Astrocyte of the spinal cord (primary cell): ENCODE measurements at regions not wholly inside any gene's neighbourhood (a gene's known extent, or its start where the extent isn't known, plus 50 kb on each side); places are given as distances from the start of the nearest gene placed in this dataset.

Experiments
- DNase-seq: peaks from one replicate; pipeline ENCODE4 v3.0.0; 2011; ENCODE audit warnings: low read depth, low spot score
- H3K4me3 ChIP-seq: 2 replicates; pipeline ENCODE4 v1.5.1; 2011; ENCODE audit warnings: low read depth, mild to moderate bottlenecking, low read length, moderate library complexity
- CTCF ChIP-seq: IDR thresholded peaks from 2 replicates; pipeline ENCODE4 v1.5.1; 2012; ENCODE audit warnings: low read depth, mild to moderate bottlenecking, low read length, inconsistent platforms
- in situ Hi-C: cut with HindIII; loops from 2 replicates; pipeline ENCODE4 v1.10.0; 2017; ENCODE audit warnings: low sequenced_read_pairs

- no peak for DNase-seq
- H3K4me3 ChIP-seq = no peak overlapping the region
- in situ Hi-C loops = no loop called here
- TF ChIP-seq CTCF = no peak
Measured at GRCh38 chr1:95368178-95368577, 134.2 kb downstream of the RWDD3 start.

- in situ Hi-C loops = no loop called here
- DNase-seq = no peak
- H3K4me3 ChIP-seq = no peak overlapping the region
- TF ChIP-seq CTCF = no peak
Measured at GRCh38 chr1:95369985-95370690, 136.1 kb downstream of the RWDD3 start.

DNA sequence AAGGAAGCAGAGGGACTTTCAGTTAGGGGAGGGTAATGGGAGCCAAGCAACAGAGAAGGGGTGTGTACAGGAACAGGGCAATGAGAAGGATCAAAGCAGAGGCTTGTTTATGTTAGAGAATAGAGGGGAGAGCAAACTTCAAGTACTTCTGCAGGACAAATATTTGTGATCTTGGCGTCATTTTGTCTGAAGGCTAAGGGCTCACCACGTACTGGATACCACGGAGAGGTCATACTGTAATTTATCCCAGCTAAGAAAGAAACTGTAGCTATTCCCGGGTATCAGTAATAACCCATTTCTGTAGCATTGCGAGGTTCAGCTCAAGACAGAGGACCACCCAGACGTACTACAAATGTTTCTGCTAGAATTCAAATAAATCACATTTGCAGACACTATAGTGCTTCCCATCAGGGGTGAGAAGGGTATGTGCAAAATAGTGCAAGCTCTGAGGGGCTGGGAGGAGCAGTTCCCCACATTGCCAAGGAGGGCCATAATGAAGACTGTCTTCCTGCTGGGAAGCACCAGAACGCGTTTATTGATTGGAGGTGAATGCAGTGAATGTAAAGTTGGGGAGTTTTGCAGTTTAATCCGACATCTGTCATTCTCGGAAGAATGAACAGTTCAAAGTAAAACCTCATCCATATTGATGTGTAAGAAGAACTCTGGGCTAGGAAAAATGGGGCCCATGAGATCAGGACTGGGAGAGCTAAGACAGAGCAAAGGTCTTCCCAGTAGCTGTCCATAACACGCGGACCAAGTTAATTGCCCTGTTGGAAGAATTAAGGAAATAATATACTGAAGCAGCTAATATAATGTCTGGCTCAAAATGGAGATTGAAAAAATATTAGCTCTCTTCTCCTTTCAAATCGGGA lies 136.9 kb downstream of the RWDD3 start:
- in situ Hi-C loops = no loop called here
- no peak overlapping the region for H3K4me3 ChIP-seq
- DNase-seq = no peak
- no peak for TF ChIP-seq CTCF

- TF ChIP-seq CTCF = no peak
- in situ Hi-C loops = no loop called here
- no peak for DNase-seq
- no peak overlapping the region for H3K4me3 ChIP-seq
Measured at GRCh38 chr1:95371666-95372282, 137.8 kb downstream of the RWDD3 start.

DNA sequence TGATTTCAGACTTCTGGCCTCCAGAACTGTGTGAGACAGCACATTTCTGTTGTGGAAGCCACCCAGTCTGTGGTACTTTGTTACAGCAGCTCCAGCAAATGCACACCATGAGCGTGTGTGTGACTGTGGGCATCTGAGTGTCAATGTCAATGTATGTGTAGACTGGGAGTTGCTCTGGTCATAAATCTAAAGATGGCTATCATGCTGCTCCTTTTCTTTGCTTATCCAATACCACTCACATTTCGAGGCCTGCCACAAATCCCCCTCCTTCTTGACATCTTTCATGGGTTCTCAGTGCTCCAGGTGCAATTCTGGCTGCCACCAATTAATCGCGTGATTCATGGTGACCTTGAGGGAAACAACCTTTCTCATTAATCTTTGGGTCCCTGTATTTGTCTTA lies 141.2 kb downstream of the RWDD3 start:
- DNase-seq = no peak
- in situ Hi-C loops = no loop called here
- TF ChIP-seq CTCF = no peak
- no peak overlapping the region for H3K4me3 ChIP-seq

- no peak for TF ChIP-seq CTCF
Measured at GRCh38 chr1:95380909-95381308, 146.9 kb downstream of the RWDD3 start.

More at GRCh38 chr1:95380909-95381308, 146.9 kb downstream of the RWDD3 start:
- in situ Hi-C loops = no loop called here
- no peak for DNase-seq
- no peak overlapping the region for H3K4me3 ChIP-seq
